ENCODE measurements at regions not wholly inside any gene's neighbourhood (a gene's known extent, or its start where the extent isn't known, plus 50 kb on each side); places are given as distances from the start of the nearest gene placed in this dataset.

- H3K4me2 ChIP-seq (ENCODE audit: insufficient read depth, low read length), result no peak overlapping the region
- no peak for TF ChIP-seq EZH2 (IDR thresholded peaks at IDR 0.05; ENCODE audit: borderline replicate concordance, low read depth, low read length, severe bottlenecking)
- TF ChIP-seq CTCF (IDR thresholded peaks at IDR 0.05; ENCODE audit: borderline replicate concordance, extremely low read depth, low read length, poor library complexity, severe bottlenecking), result no peak
- ATAC-seq (ENCODE audit: insufficient read depth, low read depth), result no peak
- H3K9ac ChIP-seq (ENCODE audit: low read depth, low read length), result no peak overlapping the region
- no peak overlapping the region for H3K27ac ChIP-seq (ENCODE audit: low read length)
- H3K4me1 ChIP-seq (ENCODE audit: insufficient read depth, low read length), result peaks cover 31% of the 10 kb centered on the region
- H2AFZ ChIP-seq (ENCODE audit: low read depth, low read length), result no peak overlapping the region
- H3K79me2 ChIP-seq (ENCODE audit: insufficient read depth, low read length), result no peaks in the 10 kb centered on the region
- no peaks in the 10 kb centered on the region for H3K27me3 ChIP-seq (ENCODE audit: insufficient read depth, low read length, poor library complexity)
- no peak overlapping the region for H3K4me3 ChIP-seq (ENCODE audit: low read depth in 1 of 2, low read length in 2 of 2)
- H3K9me3 ChIP-seq (ENCODE audit: insufficient read depth, low read length, severe bottlenecking), result no peaks in the 10 kb centered on the region
- DNase-seq, result no peak
- H4K20me1 ChIP-seq (ENCODE audit: insufficient read depth, low read length), result no peaks in the 10 kb centered on the region
- no peaks in the 10 kb centered on the region for H3K36me3 ChIP-seq (ENCODE audit: insufficient read depth, low read length)
These were observed 147.1 kb upstream of the SLITRK1 start for GRCh38 chr13:84029396-84029795.

DNA sequence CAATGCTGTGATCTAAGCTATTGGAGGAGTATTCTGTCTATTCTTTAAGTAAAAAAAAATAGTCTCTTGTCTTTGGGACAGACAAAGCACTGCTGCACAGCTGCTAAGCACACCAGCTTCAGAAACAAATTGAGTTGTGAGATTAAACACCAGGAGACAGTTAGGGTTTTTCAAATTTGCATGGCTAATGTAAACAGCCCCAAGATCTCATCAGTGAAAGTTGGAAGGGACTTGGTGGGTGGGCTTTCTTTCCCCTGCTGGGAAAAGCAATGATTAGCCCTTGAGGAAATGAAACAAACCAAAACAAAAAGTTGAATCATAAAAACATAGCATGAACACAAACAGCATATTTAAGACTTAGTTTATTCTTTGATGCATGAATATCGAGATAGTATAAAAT, 143.6 kb upstream of the SLITRK1 start:
- TF ChIP-seq EZH2 (IDR thresholded peaks at IDR 0.05; ENCODE audit: borderline replicate concordance, low read depth, low read length, severe bottlenecking) (no peak), CTCF (IDR thresholded peaks at IDR 0.05; ENCODE audit: borderline replicate concordance, extremely low read depth, low read length, poor library complexity, severe bottlenecking) (no peak)
- no peaks in the 10 kb centered on the region for H3K9me3 ChIP-seq (ENCODE audit: insufficient read depth, low read length, severe bottlenecking)
- peak overlapping the region; percentile 71 for H3K27ac ChIP-seq (ENCODE audit: low read length)
- no peaks in the 10 kb centered on the region for H3K79me2 ChIP-seq (ENCODE audit: insufficient read depth, low read length)
- peaks cover 35% of the 10 kb centered on the region for H3K4me1 ChIP-seq (ENCODE audit: insufficient read depth, low read length)
- ATAC-seq (ENCODE audit: insufficient read depth, low read depth), result peak; percentile 89
- H3K27me3 ChIP-seq (ENCODE audit: insufficient read depth, low read length, poor library complexity), result no peaks in the 10 kb centered on the region
- peak; percentile 51 for DNase-seq
- H3K36me3 ChIP-seq (ENCODE audit: insufficient read depth, low read length), result no peaks in the 10 kb centered on the region
- H3K4me2 ChIP-seq (ENCODE audit: insufficient read depth, low read length), result peak overlapping the region; percentile 47
- H3K4me3 ChIP-seq (ENCODE audit: low read depth in 1 of 2, low read length in 2 of 2), result no peak overlapping the region
- H2AFZ ChIP-seq (ENCODE audit: low read depth, low read length), result peak overlapping the region; percentile 48
- no peaks in the 10 kb centered on the region for H4K20me1 ChIP-seq (ENCODE audit: insufficient read depth, low read length)
- H3K9ac ChIP-seq (ENCODE audit: low read depth, low read length), result peak overlapping the region; percentile 30; the same call in 1 of the 2 replicates

DNA sequence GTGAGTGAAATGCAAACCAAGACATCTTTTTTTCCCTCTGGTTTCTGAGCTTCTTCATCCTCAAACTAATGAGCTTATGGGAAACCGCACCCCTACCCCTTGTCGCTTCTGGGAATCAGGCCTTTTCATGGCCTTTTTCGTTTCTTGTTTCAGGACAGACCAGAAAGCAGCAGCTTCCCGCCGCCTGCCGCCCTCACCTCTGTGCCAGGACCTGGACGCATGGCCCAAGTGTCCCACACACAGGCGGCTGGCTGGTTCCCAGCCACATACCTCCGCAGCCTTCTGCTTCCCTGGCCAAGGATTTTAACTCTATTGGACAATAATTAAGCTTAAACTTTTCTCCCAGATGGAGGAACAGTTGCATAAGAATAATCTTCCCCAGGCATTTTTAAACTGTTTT, 114.1 kb upstream of the SLITRK1 start:
- Histone ChIP-seq H3K4me1 (ENCODE audit: insufficient read depth, low read length) (no peaks in the 10 kb centered on the region), H3K27me3 (ENCODE audit: insufficient read depth, low read length, poor library complexity) (no peaks in the 10 kb centered on the region), H3K9ac (ENCODE audit: low read depth, low read length) (no peak overlapping the region), H3K27ac (ENCODE audit: low read length) (no peak overlapping the region), H3K4me2 (ENCODE audit: insufficient read depth, low read length) (no peak overlapping the region), H4K20me1 (ENCODE audit: insufficient read depth, low read length) (no peaks in the 10 kb centered on the region), H2AFZ (ENCODE audit: low read depth, low read length) (0 out of 2 replicates have a peak overlapping the region, but pooled peaks have one; percentile 22), H3K79me2 (ENCODE audit: insufficient read depth, low read length) (no peaks in the 10 kb centered on the region), H3K36me3 (ENCODE audit: insufficient read depth, low read length) (no peaks in the 10 kb centered on the region), H3K4me3 (ENCODE audit: low read depth in 1 of 2, low read length in 2 of 2) (no peak overlapping the region), H3K9me3 (ENCODE audit: insufficient read depth, low read length, severe bottlenecking) (no peaks in the 10 kb centered on the region)
- DNase-seq (no peak), ATAC-seq (ENCODE audit: insufficient read depth, low read depth) (no peak)
- TF ChIP-seq CTCF (IDR thresholded peaks at IDR 0.05; ENCODE audit: borderline replicate concordance, extremely low read depth, low read length, poor library complexity, severe bottlenecking), result no peak
- no peak for TF ChIP-seq EZH2 (IDR thresholded peaks at IDR 0.05; ENCODE audit: borderline replicate concordance, low read depth, low read length, severe bottlenecking)

GRCh38 chr13:83995930-83996329, 113.7 kb upstream of the SLITRK1 start:
- TF ChIP-seq EZH2 (IDR thresholded peaks at IDR 0.05; ENCODE audit: borderline replicate concordance, low read depth, low read length, severe bottlenecking), result no peak
- TF ChIP-seq CTCF (IDR thresholded peaks at IDR 0.05; ENCODE audit: borderline replicate concordance, extremely low read depth, low read length, poor library complexity, severe bottlenecking), result no peak
- Histone ChIP-seq H3K27ac (ENCODE audit: low read length) (no peak overlapping the region), H3K4me2 (ENCODE audit: insufficient read depth, low read length) (no peak overlapping the region), H3K4me1 (ENCODE audit: insufficient read depth, low read length) (no peaks in the 10 kb centered on the region), H2AFZ (ENCODE audit: low read depth, low read length) (0 out of 2 replicates have a peak overlapping the region, but pooled peaks have one; percentile 22), H3K9me3 (ENCODE audit: insufficient read depth, low read length, severe bottlenecking) (no peaks in the 10 kb centered on the region), H3K36me3 (ENCODE audit: insufficient read depth, low read length) (no peaks in the 10 kb centered on the region), H3K79me2 (ENCODE audit: insufficient read depth, low read length) (no peaks in the 10 kb centered on the region), H3K9ac (ENCODE audit: low read depth, low read length) (no peak overlapping the region), H4K20me1 (ENCODE audit: insufficient read depth, low read length) (no peaks in the 10 kb centered on the region), H3K4me3 (ENCODE audit: low read depth in 1 of 2, low read length in 2 of 2) (no peak overlapping the region), H3K27me3 (ENCODE audit: insufficient read depth, low read length, poor library complexity) (no peaks in the 10 kb centered on the region)
- no peak for ATAC-seq (ENCODE audit: insufficient read depth, low read depth)
- no peak for DNase-seq
